ENCODE measurements at regions not wholly inside any gene's neighbourhood (a gene's known extent, or its start where the extent isn't known, plus 50 kb on each side); places are given as distances from the start of the nearest gene placed in this dataset.

GRCh38 chr15:68484220-68484619 lies 52.3 kb upstream of the ITGA11 start:
- intact Hi-C loops (cut with micrococcal nuclease) (no loop called here), dilution Hi-C loops (cut with MboI; ENCODE audit: extremely low pct_ligation_motif_present, low sequenced_read_pairs) (no loop called here)
- no TSS peak for BruUV-seq (replicated peaks)
- H3K4me1 ChIP-seq (ENCODE audit: control insufficient read depth, extremely low read depth, insufficient read depth, low read length): no peaks in the 10 kb centered on the region
- no peaks in the 10 kb centered on the region for H3K9me1 ChIP-seq (replicated peaks; ENCODE audit: control insufficient read depth, extremely low read depth, insufficient read depth, low read length)
- no peaks in the 10 kb centered on the region for H4K20me1 ChIP-seq (replicated peaks; ENCODE audit: control insufficient read depth, extremely low read depth, insufficient read depth, low read length)
- H3K79me2 ChIP-seq (ENCODE audit: control insufficient read depth, insufficient read depth, low read length): no peaks in the 10 kb centered on the region
- DNase-seq (ENCODE audit: low read depth, low spot score) (no peak), FAIRE-seq (no peak)
- H3K4me3 ChIP-seq (replicated peaks in 1 of 3; ENCODE audit: insufficient read depth in 1 of 3, low read depth in 1 of 3, low read length in 3 of 3): no peak overlapping the region
- H3K9me3 ChIP-seq (replicated peaks; ENCODE audit: control insufficient read depth, insufficient read depth, low read length): no peaks in the 10 kb centered on the region
- peaks cover 3 to 14% of the 10 kb centered on the region in 2 experiments for H3K27me3 ChIP-seq (ENCODE audit: control insufficient read depth in 2 of 2, insufficient read depth in 2 of 2, low read length in 2 of 2)
- CTCF ChIA-PET: interaction anchor here (1.8 kb wide), 1 partner anchor 178 kb away, joined by 5 read pairs; no protein-coding TSS in a partner anchor
- H2AFZ ChIP-seq (ENCODE audit: low read depth, low read length): no peak overlapping the region
- H3K27ac ChIP-seq (ENCODE audit: insufficient read depth, low read depth, low read length): no peak overlapping the region
- TF ChIP-seq, protein P1, sequence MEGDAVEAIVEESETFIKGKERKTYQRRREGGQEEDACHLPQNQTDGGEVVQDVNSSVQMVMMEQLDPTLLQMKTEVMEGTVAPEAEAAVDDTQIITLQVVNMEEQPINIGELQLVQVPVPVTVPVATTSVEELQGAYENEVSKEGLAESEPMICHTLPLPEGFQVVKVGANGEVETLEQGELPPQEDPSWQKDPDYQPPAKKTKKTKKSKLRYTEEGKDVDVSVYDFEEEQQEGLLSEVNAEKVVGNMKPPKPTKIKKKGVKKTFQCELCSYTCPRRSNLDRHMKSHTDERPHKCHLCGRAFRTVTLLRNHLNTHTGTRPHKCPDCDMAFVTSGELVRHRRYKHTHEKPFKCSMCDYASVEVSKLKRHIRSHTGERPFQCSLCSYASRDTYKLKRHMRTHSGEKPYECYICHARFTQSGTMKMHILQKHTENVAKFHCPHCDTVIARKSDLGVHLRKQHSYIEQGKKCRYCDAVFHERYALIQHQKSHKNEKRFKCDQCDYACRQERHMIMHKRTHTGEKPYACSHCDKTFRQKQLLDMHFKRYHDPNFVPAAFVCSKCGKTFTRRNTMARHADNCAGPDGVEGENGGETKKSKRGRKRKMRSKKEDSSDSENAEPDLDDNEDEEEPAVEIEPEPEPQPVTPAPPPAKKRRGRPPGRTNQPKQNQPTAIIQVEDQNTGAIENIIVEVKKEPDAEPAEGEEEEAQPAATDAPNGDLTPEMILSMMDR (IDR thresholded peaks at IDR 0.05; ENCODE audit: extremely low read depth in 1 of 2, insufficient read depth in 1 of 2, low read depth in 1 of 2, low read length in 2 of 2): no peak
- TF ChIP-seq JUN (IDR thresholded peaks at IDR 0.05; ENCODE audit: borderline replicate concordance, insufficient read depth, insufficient read length, low read depth): no peak
- no peak for TF ChIP-seq GATA2 (IDR thresholded peaks at IDR 0.05; ENCODE audit: insufficient read depth, insufficient read length, low read depth, low read length)
- TF ChIP-seq EZH2 (IDR thresholded peaks at IDR 0.05; ENCODE audit: borderline replicate concordance, low read depth, low read length, severe bottlenecking): no peak
- no peak for TF ChIP-seq FOS (IDR thresholded peaks at IDR 0.05; ENCODE audit: borderline replicate concordance, insufficient read depth, low read length)
- no peak for TF ChIP-seq MYC (IDR thresholded peaks at IDR 0.05; ENCODE audit: low read depth, low read length)
- no peak for TF ChIP-seq POLR2A (IDR thresholded peaks at IDR 0.05; ENCODE audit: low read depth, low read length)
- TF ChIP-seq POLR2AphosphoS5 (IDR thresholded peaks at IDR 0.05; ENCODE audit: insufficient read depth, low read depth, low read length): no peak
- TF ChIP-seq MAX (IDR thresholded peaks at IDR 0.05; ENCODE audit: insufficient read depth, insufficient read length): no peak
- H3K36me3 ChIP-seq (ENCODE audit: control insufficient read depth in 2 of 2, extremely low read depth in 1 of 2, insufficient read depth in 2 of 2, low read length in 2 of 2): no peaks in the 10 kb centered on the region
- POLR2A ChIA-PET: interaction anchor here (0.6 kb wide), 1 partner anchor 100 kb away, joined by 3 read pairs; no protein-coding TSS in a partner anchor
- no peak overlapping the region for H3K9ac ChIP-seq (replicated peaks; ENCODE audit: extremely low read depth, insufficient read depth, low read length)
- no peak overlapping the region for H3K4me2 ChIP-seq (ENCODE audit: insufficient read depth, low read length)

Data from endothelial cell of umbilical vein (primary cell).